Stimulated activated CD8-positive, alpha-beta memory T cell treated with anti-CD3 and anti-CD28 coated beads, Interleukin-15, amount 100 ng/mL, for 4 hours (primary cell): ENCODE measurements at regions not wholly inside any gene's neighbourhood (a gene's known extent, or its start where the extent isn't known, plus 50 kb on each side); places are given as distances from the start of the nearest gene placed in this dataset.
"Not testable (repeated sequence)": the region's sequence is repeated elsewhere in the genome, so short reads cannot be mapped to it uniquely, and the experiment has no call there.

Experiments
- DNase-seq, 2 donors: peaks; one replicate each; pipeline ENCODE4 v3.0.0-alpha.2; 2020; ENCODE audit warnings: low read depth in 2 of 2

GRCh38 chr7:149633976-149634945, 136.7 kb upstream of the ZNF746 start:
- DNase-seq = no peak

GRCh38 chr7:149628361-149629149, 130.9 kb upstream of the ZNF746 start:
- not testable (repeated sequence) for DNase-seq

GRCh38 chr7:149627911-149628310, 130.3 kb upstream of the ZNF746 start:
- no peak for DNase-seq

DNA sequence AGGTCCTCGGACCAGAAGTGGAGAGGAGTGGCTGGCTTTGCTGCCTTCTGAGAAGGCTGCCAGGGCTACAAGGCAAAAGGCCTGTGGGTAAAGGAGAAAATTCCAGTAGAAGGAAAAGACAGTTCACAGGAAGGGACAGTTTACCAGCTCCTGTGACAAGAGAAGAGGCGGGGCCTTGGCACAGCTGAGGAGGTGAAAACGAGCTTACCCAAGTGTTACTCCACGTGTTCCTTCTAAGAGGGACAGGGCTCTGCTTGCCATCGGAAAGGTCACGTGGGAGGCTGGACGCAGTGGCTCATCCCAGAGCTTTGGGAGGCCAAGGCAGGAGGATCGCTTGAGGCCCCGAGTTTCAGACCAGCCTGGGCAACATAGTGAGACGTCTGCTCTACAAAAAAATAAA, 129.4 kb upstream of the ZNF746 start:
- no peak for DNase-seq

DNA sequence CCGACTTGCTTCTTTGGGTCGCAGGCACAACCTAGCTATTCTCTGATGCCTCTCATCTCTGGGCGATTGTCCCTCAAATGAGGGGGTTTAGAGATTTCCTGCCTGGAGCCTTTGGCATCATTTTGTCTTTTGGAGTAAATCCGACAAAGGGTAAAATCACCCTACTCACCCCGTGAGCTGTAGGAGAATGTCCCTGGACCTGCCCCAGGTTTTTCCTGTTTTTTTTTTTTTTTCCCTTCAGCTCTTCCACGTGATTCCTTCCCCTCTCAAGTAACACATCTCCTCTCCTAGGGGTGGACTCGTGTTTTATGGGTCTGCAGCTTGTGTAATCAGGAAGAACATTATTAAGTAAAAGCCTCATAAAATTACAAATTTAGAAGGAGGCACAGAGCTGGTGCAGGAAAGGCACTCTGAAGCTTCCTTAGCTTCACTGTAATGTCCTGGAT, 128.4 kb upstream of the ZNF746 start:
- DNase-seq = no peak

- DNase-seq = peak in 1 of 2 donors; percentile 24
These were observed 127.8 kb upstream of the ZNF746 start for GRCh38 chr7:149625340-149625946.

DNA sequence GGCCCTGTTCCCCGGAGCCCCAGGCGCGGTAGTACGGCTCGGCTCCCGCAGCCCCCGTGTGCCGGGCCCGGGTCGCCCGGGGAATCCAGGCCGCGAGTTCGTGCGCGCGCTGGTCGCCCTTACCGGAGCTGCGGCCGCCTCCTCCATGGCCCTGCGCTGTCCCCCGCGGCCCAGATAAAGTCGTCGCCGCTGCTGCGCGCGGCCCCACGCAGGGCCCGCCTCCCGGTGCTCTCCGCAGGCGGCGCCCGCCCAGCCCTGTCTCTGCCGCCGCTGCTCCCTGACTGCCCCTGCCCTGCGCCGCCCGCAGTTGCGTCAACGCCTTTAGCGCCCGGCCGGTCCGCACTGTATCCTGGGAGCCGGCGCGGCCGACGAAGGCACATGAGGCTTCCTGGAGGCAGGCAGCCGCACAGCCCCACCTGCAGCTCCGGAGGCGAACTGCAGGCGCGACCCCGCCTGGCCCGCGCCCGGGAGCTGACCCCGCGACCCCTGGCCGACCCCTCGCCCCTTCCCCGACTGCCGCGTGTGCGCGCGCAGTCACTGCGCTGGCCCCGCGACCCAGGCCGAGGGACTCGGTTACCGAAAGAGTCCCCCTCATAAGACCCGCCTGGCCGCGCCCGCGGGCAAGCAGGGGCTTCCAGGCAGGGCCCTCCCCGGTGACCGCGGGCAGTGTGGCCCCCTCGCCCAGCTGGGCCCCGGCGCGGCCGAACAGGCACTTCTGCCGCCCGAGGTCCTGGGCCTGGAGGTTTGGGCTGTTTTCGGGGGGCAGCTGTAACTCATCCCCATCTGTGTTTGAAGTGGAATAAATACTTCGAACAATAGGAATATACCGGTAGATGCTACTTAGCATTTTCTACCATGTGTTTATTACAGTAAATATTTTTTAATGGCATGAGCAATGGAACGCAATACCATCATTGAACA, 127.1 kb upstream of the ZNF746 start:
- DNase-seq = peak; percentile 80 to 83

GRCh38 chr7:149624006-149624405, 126.4 kb upstream of the ZNF746 start:
- peak; percentile 26 to 27 for DNase-seq

DNA sequence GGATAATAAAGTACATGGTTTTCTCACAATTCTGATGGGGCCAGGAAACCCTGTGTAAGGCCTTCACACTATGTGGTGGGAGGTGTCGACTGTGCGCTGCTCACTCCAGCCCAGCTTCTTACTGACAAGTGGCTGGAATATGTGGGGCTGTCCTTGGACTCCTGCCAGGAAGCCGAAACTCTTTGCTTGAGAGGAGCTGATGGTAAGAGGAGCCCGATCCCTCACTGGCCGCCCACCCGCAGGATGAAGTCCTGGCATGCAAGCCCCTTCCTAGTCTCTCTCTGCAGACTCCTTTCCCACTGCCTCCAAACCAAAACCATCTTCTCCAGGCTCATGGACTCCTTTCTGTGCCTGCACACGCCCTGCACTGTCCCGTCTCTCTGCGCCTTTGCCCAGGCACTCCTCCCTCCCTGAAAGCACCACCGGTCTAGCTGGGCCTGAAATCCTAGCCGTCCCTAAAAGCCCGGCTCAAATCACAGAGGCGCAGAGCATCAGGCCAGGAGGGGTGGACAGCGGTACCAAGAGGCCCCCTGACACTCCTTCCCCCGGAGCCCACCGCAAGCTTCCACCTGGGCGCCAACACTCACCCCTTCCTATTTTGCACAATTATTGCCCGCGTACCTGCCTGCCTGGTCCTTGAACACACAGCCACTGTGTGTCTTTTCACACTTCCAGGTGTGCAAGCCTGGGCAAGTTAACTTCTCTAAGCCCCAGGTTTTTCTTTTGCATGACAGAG, 125.8 kb upstream of the ZNF746 start:
- DNase-seq = not testable (repeated sequence)

GRCh38 chr7:149622444-149623210, 125.0 kb upstream of the ZNF746 start:
- no peak for DNase-seq

DNA sequence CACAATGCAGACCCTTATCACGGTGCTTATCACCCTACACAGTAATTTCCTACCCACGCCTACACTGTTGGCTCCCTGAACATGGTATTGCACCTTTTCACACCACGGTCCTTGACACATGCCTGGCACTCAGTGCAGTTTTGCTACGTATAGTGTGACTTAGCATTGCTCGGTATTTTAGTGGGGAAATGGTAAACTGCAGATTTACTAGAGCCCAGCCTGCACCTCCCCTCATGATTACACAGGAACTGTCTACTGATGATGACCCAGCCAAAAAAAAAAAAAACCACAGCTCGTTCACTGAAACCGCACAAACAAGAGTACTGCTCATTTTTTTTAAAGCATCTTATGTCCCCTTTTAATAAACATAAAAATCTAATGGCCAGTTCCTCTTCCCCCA, 124.2 kb upstream of the ZNF746 start:
- peak in 1 of 2 donors; percentile 3 for DNase-seq

- DNase-seq = peak; percentile 24 to 31
These were observed 123.4 kb upstream of the ZNF746 start for GRCh38 chr7:149620961-149621360.

DNA sequence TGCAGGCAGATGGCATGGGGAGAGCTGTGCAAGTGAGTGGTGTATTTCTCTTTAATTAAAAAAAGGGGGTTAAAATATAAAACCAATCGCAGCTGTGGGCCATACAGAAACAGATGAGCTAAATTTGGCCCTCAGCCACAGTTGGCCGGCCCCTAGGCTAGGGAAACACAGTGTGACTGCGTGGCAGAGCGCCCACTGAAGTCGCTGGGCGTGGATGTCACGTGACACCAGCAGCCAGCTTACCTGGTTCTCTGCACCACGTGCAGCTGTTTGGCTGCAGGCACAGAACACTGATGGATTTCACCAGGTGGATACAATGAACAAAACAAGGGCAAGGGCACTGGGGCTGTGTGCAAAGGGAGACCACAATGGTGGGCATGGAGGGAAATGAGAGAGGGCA, 119.3 kb upstream of the ZNF746 start:
- no peak for DNase-seq

DNA sequence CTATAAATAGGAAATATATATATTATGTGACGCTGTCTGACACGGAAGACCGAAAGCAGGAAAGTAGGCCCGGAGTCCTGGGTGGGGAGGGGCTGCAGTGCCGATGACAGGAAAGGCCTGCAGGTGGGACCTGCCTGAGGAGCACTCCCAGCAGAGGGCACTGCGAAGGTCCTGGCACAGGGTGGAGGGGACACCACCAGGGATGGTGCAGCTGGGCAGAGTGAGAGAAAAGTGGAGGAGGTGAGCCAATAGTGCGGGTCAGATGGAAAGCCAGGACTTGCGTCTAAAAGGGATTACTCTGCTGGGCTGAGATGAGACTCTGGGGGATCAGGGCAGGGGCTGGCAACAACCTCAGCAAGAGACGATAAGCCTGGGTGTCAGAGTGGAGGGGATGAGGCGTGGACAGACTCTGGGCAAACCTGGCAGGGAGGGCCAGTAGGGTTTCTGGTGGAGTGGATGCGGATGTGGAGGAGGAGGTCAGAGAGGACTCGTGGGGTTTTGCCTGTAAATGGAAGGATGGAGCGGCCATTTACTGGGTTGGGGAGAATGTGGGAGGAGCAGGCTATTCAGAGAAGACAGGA, 118.2 kb upstream of the ZNF746 start:
- DNase-seq = no peak

- DNase-seq = no peak
These were observed 112.9 kb upstream of the ZNF746 start for GRCh38 chr7:149610441-149611011.

- DNase-seq = no peak
These were observed 110.6 kb upstream of the ZNF746 start for GRCh38 chr7:149608168-149608567.

- DNase-seq = no peak
These were observed 110.1 kb upstream of the ZNF746 start for GRCh38 chr7:149607683-149608082.

DNA sequence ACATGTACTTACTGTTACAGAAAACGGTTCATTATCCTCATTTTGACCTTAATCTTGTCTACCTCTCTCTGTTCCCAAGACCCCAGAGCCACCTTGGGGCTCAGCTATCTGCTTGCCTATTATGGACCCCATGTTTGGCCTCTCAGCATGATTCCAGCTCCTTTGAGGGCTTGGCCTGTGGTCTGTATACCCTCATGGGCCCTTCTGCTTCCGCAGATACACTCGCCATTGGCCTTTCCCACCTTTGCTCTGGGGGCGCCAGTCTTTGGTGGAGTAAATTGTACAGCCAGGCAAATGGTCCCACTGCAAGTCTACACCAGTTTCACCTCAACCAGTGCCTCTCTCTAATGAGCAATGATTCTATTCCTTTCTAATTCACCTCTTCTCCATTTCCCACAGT, 109.2 kb upstream of the ZNF746 start:
- DNase-seq = no peak

DNA sequence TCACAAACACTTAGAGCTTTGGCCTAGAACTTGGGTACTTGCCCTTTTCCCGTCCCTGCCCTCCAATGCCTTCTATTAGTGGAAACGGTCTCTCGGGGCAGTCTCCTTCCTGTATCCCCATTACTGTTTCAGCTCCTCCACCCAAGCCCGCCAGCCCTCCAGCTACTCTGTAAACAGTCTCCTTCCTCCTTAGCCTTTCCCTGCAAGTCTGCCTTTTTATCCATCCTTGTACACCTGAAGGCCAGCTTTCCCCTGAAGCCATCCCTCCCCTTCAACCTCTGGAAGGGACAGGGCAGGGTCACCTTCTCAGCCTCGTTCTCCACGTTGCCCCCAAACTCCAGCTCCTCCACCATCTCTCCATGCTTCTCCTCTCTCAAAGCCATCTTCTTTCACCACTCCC, 108.1 kb upstream of the ZNF746 start:
- no peak for DNase-seq
